ENCODE measurements at regions not wholly inside any gene's neighbourhood (a gene's known extent, or its start where the extent isn't known, plus 50 kb on each side); places are given as distances from the start of the nearest gene placed in this dataset.

DNA sequence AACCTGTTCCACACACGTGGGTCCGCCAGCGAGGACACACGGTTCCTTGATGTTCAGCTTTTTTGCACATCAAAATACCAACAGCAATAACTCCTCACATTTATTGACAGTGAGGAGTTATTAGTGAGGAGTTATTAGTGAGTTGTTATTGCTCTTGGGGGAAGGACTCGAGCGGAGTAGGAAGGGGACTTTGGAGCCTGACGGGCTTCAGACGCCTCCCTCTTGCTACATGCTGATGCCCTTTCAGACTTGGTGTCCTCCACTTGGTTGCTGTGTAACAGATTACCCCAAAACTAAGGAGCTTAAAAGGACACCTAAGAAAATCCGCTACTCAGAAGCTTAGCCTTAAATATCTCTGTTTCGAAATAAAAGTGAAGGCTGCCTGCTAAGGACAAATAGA lies 181.9 kb upstream of the MSX2 start:
- Histone ChIP-seq H3K4me3 (no peak overlapping the region), H3K27ac (no peak overlapping the region), H3K4me2 (no peak overlapping the region), H3K27me3 (no peaks in the 10 kb centered on the region), H3F3A (ENCODE audit: low read depth) (no peaks in the 10 kb centered on the region), H2AFZ (replicated peaks) (no peak overlapping the region), H3K9me3 (ENCODE audit: low read depth) (no peaks in the 10 kb centered on the region), H3K79me2 (ENCODE audit: low read depth) (no peaks in the 10 kb centered on the region), H3K36me3 (no peaks in the 10 kb centered on the region), H4K20me1 (ENCODE audit: low read depth) (no peaks in the 10 kb centered on the region), H3K4me1 (no peaks in the 10 kb centered on the region), H3K9ac (no peak overlapping the region)
- H3K27ac Mint-ChIP-seq, result no peak overlapping the region
- DNase-seq (ENCODE audit: low spot score), result no peak
- no peak overlapping the region for H3K4me3 Mint-ChIP-seq
- peaks cover 7% of the 10 kb centered on the region for H3K27me3 Mint-ChIP-seq (ENCODE audit: insufficient read depth, low read depth)
- no peaks in the 10 kb centered on the region for H3K36me3 Mint-ChIP-seq
- peaks cover 10% of the 10 kb centered on the region for H3K9me3 Mint-ChIP-seq
- TF ChIP-seq, protein P1, sequence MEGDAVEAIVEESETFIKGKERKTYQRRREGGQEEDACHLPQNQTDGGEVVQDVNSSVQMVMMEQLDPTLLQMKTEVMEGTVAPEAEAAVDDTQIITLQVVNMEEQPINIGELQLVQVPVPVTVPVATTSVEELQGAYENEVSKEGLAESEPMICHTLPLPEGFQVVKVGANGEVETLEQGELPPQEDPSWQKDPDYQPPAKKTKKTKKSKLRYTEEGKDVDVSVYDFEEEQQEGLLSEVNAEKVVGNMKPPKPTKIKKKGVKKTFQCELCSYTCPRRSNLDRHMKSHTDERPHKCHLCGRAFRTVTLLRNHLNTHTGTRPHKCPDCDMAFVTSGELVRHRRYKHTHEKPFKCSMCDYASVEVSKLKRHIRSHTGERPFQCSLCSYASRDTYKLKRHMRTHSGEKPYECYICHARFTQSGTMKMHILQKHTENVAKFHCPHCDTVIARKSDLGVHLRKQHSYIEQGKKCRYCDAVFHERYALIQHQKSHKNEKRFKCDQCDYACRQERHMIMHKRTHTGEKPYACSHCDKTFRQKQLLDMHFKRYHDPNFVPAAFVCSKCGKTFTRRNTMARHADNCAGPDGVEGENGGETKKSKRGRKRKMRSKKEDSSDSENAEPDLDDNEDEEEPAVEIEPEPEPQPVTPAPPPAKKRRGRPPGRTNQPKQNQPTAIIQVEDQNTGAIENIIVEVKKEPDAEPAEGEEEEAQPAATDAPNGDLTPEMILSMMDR (IDR thresholded peaks at IDR 0.05), result no peak
- TF ChIP-seq EZH2 (IDR thresholded peaks at IDR 0.05), result no peak
- no peak for TF ChIP-seq EZH2phosphoT487 (IDR thresholded peaks at IDR 0.05)
- no peaks in the 10 kb centered on the region for H3K4me1 Mint-ChIP-seq

DNA sequence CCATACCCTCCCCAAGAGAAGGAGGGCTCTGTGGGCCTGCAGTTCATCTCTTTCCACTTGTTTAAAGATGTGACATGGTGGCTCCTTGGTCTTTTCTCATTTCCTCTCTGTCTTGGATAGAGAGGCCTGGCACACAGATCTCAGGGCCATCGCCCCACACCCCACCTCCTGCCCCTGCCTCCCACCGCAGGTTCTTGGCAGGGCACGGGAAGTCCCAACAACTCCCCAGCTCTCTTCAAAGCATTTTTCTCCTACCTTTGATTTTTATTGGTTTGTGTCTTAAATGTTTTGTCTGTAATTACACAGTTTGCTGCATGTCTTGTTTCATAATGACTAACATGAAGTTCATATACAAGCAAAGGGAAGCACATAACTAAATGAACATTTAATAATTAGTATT lies 178.5 kb upstream of the MSX2 start:
- Histone ChIP-seq H3F3A (ENCODE audit: low read depth) (no peaks in the 10 kb centered on the region), H3K9me3 (ENCODE audit: low read depth) (no peaks in the 10 kb centered on the region), H3K27me3 (no peaks in the 10 kb centered on the region), H3K4me1 (peaks cover 9% of the 10 kb centered on the region), H3K9ac (no peak overlapping the region), H3K4me3 (no peak overlapping the region), H2AFZ (replicated peaks) (no peak overlapping the region), H3K79me2 (ENCODE audit: low read depth) (no peaks in the 10 kb centered on the region), H3K27ac (no peak overlapping the region), H3K4me2 (no peak overlapping the region), H4K20me1 (ENCODE audit: low read depth) (no peaks in the 10 kb centered on the region), H3K36me3 (no peaks in the 10 kb centered on the region)
- H3K27me3 Mint-ChIP-seq (ENCODE audit: insufficient read depth, low read depth), result peaks cover 17% of the 10 kb centered on the region
- no peak for TF ChIP-seq EZH2 (IDR thresholded peaks at IDR 0.05)
- no peak for TF ChIP-seq EZH2phosphoT487 (IDR thresholded peaks at IDR 0.05)
- TF ChIP-seq, protein P1 (IDR thresholded peaks at IDR 0.05), result no peak
- no peak overlapping the region for H3K27ac Mint-ChIP-seq
- H3K36me3 Mint-ChIP-seq, result no peaks in the 10 kb centered on the region
- H3K4me1 Mint-ChIP-seq, result peaks cover 21% of the 10 kb centered on the region
- no peak for DNase-seq (ENCODE audit: low spot score)
- peaks cover 5% of the 10 kb centered on the region for H3K9me3 Mint-ChIP-seq
- H3K4me3 Mint-ChIP-seq, result no peak overlapping the region

DNA sequence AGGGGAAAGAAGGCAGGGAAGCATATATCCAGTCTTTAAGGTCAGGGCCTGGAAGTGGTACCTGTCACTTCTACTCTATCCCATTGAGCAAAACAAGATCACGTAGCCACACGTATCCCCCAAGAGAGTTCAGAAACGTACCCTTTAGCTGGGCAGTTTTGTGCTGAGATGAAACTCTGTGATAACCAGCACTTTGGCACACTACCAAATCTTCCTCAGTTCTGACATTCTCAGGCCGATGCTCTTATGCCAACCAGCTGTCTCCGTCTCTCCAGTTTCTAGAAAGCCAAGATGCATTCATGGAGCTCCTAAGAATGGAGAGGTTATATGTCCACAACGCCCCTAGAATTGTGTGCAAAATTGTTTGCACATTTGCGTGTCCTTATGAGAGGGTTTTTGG lies 176.6 kb upstream of the MSX2 start:
- Histone ChIP-seq H3K4me2 (no peak overlapping the region), H2AFZ (replicated peaks) (no peak overlapping the region), H3F3A (ENCODE audit: low read depth) (no peaks in the 10 kb centered on the region), H3K36me3 (no peaks in the 10 kb centered on the region), H3K4me3 (no peak overlapping the region), H3K9ac (no peak overlapping the region), H3K4me1 (peaks cover 10% of the 10 kb centered on the region), H3K9me3 (ENCODE audit: low read depth) (no peaks in the 10 kb centered on the region), H4K20me1 (ENCODE audit: low read depth) (no peaks in the 10 kb centered on the region), H3K27ac (no peak overlapping the region), H3K27me3 (no peaks in the 10 kb centered on the region), H3K79me2 (ENCODE audit: low read depth) (no peaks in the 10 kb centered on the region)
- DNase-seq (ENCODE audit: low spot score), result no peak
- TF ChIP-seq, protein P1 (IDR thresholded peaks at IDR 0.05), result no peak
- TF ChIP-seq EZH2phosphoT487 (IDR thresholded peaks at IDR 0.05) (no peak), EZH2 (IDR thresholded peaks at IDR 0.05) (no peak)
- Mint-ChIP-seq H3K36me3 (no peaks in the 10 kb centered on the region), H3K4me3 (no peak overlapping the region), H3K9me3 (peaks cover 5% of the 10 kb centered on the region), H3K27ac (no peak overlapping the region), H3K27me3 (ENCODE audit: insufficient read depth, low read depth) (peaks cover 21% of the 10 kb centered on the region), H3K4me1 (peaks cover 21% of the 10 kb centered on the region)

Measured in neural progenitor cell (in vitro differentiated cells).